Heart left ventricle (tissue), 16 donors: ENCODE measurements at regions not wholly inside any gene's neighbourhood (a gene's known extent, or its start where the extent isn't known, plus 50 kb on each side); places are given as distances from the start of the nearest gene placed in this dataset.

Experiments used
- ATAC-seq, 4 donors: fragments of 200-7000 bp; cut with Tn5 transposase; one replicate each; pipeline ENCODE4 v1.9.1; 2020 to 2022; ENCODE audit warnings: moderate library complexity in 4 of 4, mild to moderate bottlenecking in 3 of 4, moderate number of reproducible peaks in 1 of 4
- DNase-seq, 5 donors: peaks; one replicate each; pipeline ENCODE4 v3.0.0-alpha.2; 2020
- H3K27ac ChIP-seq, 12 donors: fragments of 200-600 bp; sonication (generic) in 4 of 12; one replicate each; pipeline versions ENCODE4 v1.5.0 to v1.8.0; 2016 to 2022; ENCODE audit warnings: mild to moderate bottlenecking in 2 of 12
- H3K27me3 ChIP-seq, 9 donors: fragments of 200-600 bp; sonication (generic) in 2 of 9; one replicate each; pipeline versions ENCODE4 v1.5.1 to v1.8.0; 2016 to 2022; ENCODE audit warnings: mild to moderate bottlenecking in 3 of 9
- H3K36me3 ChIP-seq, 9 donors: fragments of 200-600 bp; sonication (generic) in 2 of 9; one replicate each; pipeline versions ENCODE4 v1.5.0 to v1.8.0; 2018 to 2022; ENCODE audit warnings: mild to moderate bottlenecking in 2 of 9
- H3K4me1 ChIP-seq, 12 donors: fragments of 200-600 bp; sonication (generic) in 4 of 12; one replicate each; pipeline versions ENCODE4 v1.5.0 to v1.8.0; 2016 to 2022; ENCODE audit warnings: mild to moderate bottlenecking in 3 of 12
- H3K4me3 ChIP-seq, 12 donors: fragments of 200-600 bp; sonication (generic) in 4 of 12; one replicate each; pipeline versions ENCODE4 v1.5.0 to v1.8.0; 2017 to 2022; ENCODE audit warnings: mild to moderate bottlenecking in 9 of 12, moderate library complexity in 4 of 12
- H3K9me3 ChIP-seq, 12 donors: fragments of 200-600 bp; sonication (generic) in 4 of 12; one replicate each; pipeline versions ENCODE4 v1.5.0 to v1.8.0; 2016 to 2022; ENCODE audit warnings: mild to moderate bottlenecking in 1 of 12
- POLR2A ChIP-seq, 2 donors: fragments of 450-650 bp; IDR thresholded peaks; one replicate each; pipeline ENCODE4 v1.6.1; 2017; ENCODE audit warnings: antibody characterized with exemption in 2 of 2, mild to moderate bottlenecking in 2 of 2, moderate library complexity in 2 of 2
- WGBS, 4 donors: extraction: QIAGEN DNeasy Blood & Tissue Kit in 2 of 4; methylation state at CpG; one replicate each; pipeline versions ENCODE4 v1.1.5 to v1.1.7; 2013 to 2018; 5-methylcytosine and 5-hydroxymethylcytosine counted together
- intact Hi-C, 10 donors: fragments of 100-400 bp; cut with DNase I; formaldehyde crosslinking; loops; one replicate each; pipeline versions ENCODE4 v1.11.1 to v1.14.2; 2022
- TF ChIP-seq, protein P1 (sequence below), 12 donors: fragments of 200-600 bp; sonication (generic) in 4 of 12; IDR thresholded peaks; one replicate each; pipeline versions ENCODE4 v1.5.0 to v1.8.0; 2018 to 2022; ENCODE audit warnings: antibody characterized with exemption in 12 of 12, mild to moderate bottlenecking in 5 of 12
- donor health status: ischemic (EF 13 %, LVEDD 7.1; RV severe dilation, severe dysfunction).
- donor health status: healthy with polysubstance abuse.
- donor health status: DM: no; HTN: yes; CAD: no.
- donor health status: DM: no; HTN: no; CAD: no.
- donor health status: ischemic (EF 25% LVEDD 6.9; RV normal size, moderate dysfunction).
- donor health status: ischemic (EF 25% LVEDD 5.7; RV mildly dilated, moderate dysfunction).
- donor health status: healthy.
- donor health status: DM: yes; HTN: yes; CAD: no.
- donor health status: ischemic (EF 35%, LVEDD 5.7; RV mildly dilated, moderate dysfunction).
- donor health status: nonischemic (EF 11% LVEDD 7.7; RV severe dilation, severe dysfunction).
- donor health status: DM: yes; HTN: yes; CAD: no.
- donor health status: PGD.
- donor health status: ischemic (EF 29% LVEDD 5.4; RV normal size, mild dysfunction).
- donor health status: nonischemic (EF 23%, LVEDD 6.1; RV moderate dilation, normal function).

DNA sequence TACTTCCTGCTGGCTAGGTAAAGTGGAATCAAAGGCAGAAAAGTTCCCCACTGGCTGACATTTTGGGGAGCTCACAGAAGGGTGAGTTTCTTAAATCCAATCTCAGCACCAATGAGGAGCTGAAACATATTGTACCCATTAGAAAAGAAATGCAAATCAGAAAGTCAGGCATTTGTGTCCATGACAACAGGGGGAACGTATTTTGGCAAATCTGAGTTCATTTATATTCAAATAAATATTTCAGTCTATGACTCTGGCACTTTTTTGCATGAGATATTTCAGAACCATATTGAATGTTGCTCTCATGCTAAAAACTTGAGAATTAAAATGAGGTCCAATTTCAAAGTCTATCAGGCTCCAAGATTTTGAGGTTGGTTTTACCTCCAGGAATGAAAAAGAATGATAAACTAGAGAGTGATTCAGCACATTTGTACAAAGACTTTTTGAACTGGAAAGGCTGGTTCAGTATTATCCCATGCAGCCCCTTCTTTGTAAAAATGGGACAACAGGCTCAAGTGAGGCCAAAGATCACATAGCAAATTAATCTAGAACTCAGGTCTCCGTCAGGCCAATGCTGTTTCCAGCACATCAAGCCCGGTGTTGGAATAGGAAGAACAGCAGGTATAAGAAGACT lies 202.2 kb downstream of the RRAGC start:
- 77 to 87% (median 80%) methylated on average over 3 of the region's 3 CpGs for WGBS, 4 donors
- no peak for TF ChIP-seq POLR2A (IDR thresholded peaks at IDR 0.05)
- TF ChIP-seq, protein P1, sequence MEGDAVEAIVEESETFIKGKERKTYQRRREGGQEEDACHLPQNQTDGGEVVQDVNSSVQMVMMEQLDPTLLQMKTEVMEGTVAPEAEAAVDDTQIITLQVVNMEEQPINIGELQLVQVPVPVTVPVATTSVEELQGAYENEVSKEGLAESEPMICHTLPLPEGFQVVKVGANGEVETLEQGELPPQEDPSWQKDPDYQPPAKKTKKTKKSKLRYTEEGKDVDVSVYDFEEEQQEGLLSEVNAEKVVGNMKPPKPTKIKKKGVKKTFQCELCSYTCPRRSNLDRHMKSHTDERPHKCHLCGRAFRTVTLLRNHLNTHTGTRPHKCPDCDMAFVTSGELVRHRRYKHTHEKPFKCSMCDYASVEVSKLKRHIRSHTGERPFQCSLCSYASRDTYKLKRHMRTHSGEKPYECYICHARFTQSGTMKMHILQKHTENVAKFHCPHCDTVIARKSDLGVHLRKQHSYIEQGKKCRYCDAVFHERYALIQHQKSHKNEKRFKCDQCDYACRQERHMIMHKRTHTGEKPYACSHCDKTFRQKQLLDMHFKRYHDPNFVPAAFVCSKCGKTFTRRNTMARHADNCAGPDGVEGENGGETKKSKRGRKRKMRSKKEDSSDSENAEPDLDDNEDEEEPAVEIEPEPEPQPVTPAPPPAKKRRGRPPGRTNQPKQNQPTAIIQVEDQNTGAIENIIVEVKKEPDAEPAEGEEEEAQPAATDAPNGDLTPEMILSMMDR (IDR thresholded peaks at IDR 0.05) = no peak
- DNase-seq = no peak
- no peaks in the 10 kb centered on the region for H3K4me1 ChIP-seq
- no peak overlapping the region for H3K4me3 ChIP-seq
- H3K27ac ChIP-seq = no peak overlapping the region
- intact Hi-C loops = no loop called here
- ATAC-seq = no peak
- H3K36me3 ChIP-seq = no peaks in the 10 kb centered on the region
- peaks cover 0 to 9% (median 0%) of the 10 kb centered on the region in 12 donors for H3K9me3 ChIP-seq
- peaks cover 0 to 23% (median 0%) of the 10 kb centered on the region in 9 donors for H3K27me3 ChIP-seq

DNA sequence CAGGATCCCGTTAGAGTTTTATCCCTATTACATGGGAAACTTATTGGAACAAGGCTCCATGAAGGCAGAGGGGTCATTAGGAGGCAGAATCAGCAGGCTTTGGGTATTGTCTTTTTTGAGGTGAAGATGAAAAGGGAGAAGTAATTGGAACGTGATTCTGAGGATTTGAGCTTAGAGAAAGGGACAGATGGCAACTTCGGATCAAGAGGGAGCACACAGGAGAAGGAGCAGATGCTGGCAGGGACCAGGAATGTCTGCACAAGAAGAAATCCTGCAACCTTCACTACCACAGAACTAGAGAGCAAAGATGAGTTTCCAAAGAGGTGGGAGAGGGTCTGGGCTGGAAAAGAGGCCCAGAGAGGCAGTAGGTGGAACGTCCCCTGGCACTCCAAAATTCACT lies 202.8 kb downstream of the RRAGC start:
- DNase-seq = no peak
- ATAC-seq = no peak
- H3K27ac ChIP-seq = no peak overlapping the region
- H3K36me3 ChIP-seq = no peaks in the 10 kb centered on the region
- WGBS, 4 donors = 54 to 61% (median 55%) methylated on average over 4 of the region's 4 CpGs
- H3K4me3 ChIP-seq = no peak overlapping the region
- peaks cover 0 to 9% (median 0%) of the 10 kb centered on the region in 12 donors for H3K9me3 ChIP-seq
- no peaks in the 10 kb centered on the region for H3K4me1 ChIP-seq
- H3K27me3 ChIP-seq = peaks cover 0 to 20% (median 0%) of the 10 kb centered on the region in 9 donors
- intact Hi-C loops = no loop called here
- TF ChIP-seq, protein P1 (IDR thresholded peaks at IDR 0.05) = no peak
- no peak for TF ChIP-seq POLR2A (IDR thresholded peaks at IDR 0.05)

DNA sequence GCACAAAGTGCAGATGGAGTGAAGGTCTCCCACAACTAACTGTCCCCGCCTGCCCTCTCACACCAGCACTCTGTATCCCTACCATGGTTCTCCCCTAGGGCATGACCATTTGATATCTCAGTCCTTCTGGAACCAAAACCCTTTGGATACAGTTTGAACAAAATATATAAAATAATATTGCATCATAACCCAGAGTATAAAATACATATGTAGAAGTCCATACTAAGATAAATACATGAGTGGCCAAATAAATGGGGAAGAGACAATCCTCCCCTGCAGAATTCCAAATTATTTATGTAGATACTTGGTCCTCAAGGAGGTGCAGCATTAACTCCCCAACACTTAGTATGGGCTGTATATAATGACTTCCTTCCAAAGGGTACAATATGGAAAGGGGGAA lies 207.4 kb downstream of the RRAGC start:
- TF ChIP-seq, protein P1 (IDR thresholded peaks at IDR 0.05) = no peak
- no peak for TF ChIP-seq POLR2A (IDR thresholded peaks at IDR 0.05)
- no peaks in the 10 kb centered on the region for H3K36me3 ChIP-seq
- H3K27me3 ChIP-seq = peaks cover 0 to 12% (median 0%) of the 10 kb centered on the region in 9 donors
- 88 to 100% (median 97%) methylated on average over 1 of the region's 1 CpG for WGBS, 4 donors
- H3K4me3 ChIP-seq = no peak overlapping the region
- H3K9me3 ChIP-seq = no peaks in the 10 kb centered on the region
- intact Hi-C loops = no loop called here
- H3K4me1 ChIP-seq = no peaks in the 10 kb centered on the region
- no peak overlapping the region for H3K27ac ChIP-seq
- DNase-seq = no peak
- ATAC-seq = no peak

DNA sequence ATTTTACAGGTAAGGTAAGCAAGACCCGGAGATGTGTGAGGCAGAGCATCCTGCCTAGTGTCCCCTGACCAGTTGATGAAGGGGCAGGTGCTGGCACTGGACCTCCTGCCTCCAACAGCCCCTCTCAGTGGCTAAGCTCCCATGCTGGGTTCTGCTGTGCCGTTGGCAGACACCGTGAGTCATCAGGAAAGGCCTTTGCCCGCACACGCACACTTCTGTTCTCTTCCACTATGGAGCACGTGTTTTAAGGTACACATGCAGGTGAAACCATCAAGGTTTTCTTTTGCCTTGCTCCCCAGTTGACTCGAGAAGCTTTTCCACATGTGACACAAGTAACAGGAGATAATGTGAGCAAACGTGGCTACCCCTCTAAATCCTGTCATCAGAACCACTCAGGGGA lies 207.9 kb downstream of the RRAGC start:
- DNase-seq = no peak
- no peaks in the 10 kb centered on the region for H3K9me3 ChIP-seq
- WGBS, 4 donors = 68 to 78% (median 73%) methylated on average over 8 of the region's 8 CpGs
- no peak overlapping the region for H3K27ac ChIP-seq
- TF ChIP-seq, protein P1 (IDR thresholded peaks at IDR 0.05) = no peak
- TF ChIP-seq POLR2A (IDR thresholded peaks at IDR 0.05) = no peak
- H3K27me3 ChIP-seq = peaks cover 0 to 12% (median 0%) of the 10 kb centered on the region in 9 donors
- no peaks in the 10 kb centered on the region for H3K36me3 ChIP-seq
- intact Hi-C loops = no loop called here
- no peak for ATAC-seq
- H3K4me3 ChIP-seq = no peak overlapping the region
- no peaks in the 10 kb centered on the region for H3K4me1 ChIP-seq
